ENCODE measurements at regions not wholly inside any gene's neighbourhood (a gene's known extent, or its start where the extent isn't known, plus 50 kb on each side); places are given as distances from the start of the nearest gene placed in this dataset.
A peak's percentile ranks its signal among the peaks of the same experiment; 100 is the strongest.
"Not testable (repeated sequence)": the region's sequence is repeated elsewhere in the genome, so short reads cannot be mapped to it uniquely, and the experiment has no call there.

- Histone ChIP-seq H3K9me3 (ENCODE audit: insufficient read depth, low read depth, low read length) (no peaks in the 10 kb centered on the region), H3K18ac (ENCODE audit: low read length) (no peak overlapping the region), H3K4me3 (ENCODE audit: low read depth, low read length) (no peak overlapping the region), H3K27me3 (ENCODE audit: insufficient read depth, low read length) (no peaks in the 10 kb centered on the region), H3K79me2 (ENCODE audit: control insufficient read depth, insufficient read depth, low read length, poor library complexity) (no peaks in the 10 kb centered on the region), H3K4me2 (ENCODE audit: low read length) (no peak overlapping the region), H4K8ac (ENCODE audit: low read depth, low read length) (no peak overlapping the region), H3K14ac (ENCODE audit: low read length) (no peak overlapping the region), H2BK12ac (ENCODE audit: low read length) (no peak overlapping the region), H3K27ac (ENCODE audit: low read depth, low read length) (no peak overlapping the region), H3K4me1 (ENCODE audit: control insufficient read depth in 1 of 2, insufficient read depth in 2 of 2, low read length in 2 of 2) (no peaks in the 10 kb centered on the region), H4K91ac (ENCODE audit: low read depth, low read length) (no peak overlapping the region), H3K23ac (ENCODE audit: low read length) (no peak overlapping the region), H2AFZ (ENCODE audit: insufficient read depth, low read length, poor library complexity) (no peak overlapping the region), H2AK5ac (ENCODE audit: low read length) (no peak overlapping the region), H3K36me3 (ENCODE audit: control insufficient read depth in 1 of 2, insufficient read depth in 2 of 2, low read length in 2 of 2) (no peaks in the 10 kb centered on the region), H4K12ac (ENCODE audit: low read depth, low read length) (no peak overlapping the region), H3K9ac (ENCODE audit: low read length) (no peak overlapping the region), H3K79me1 (ENCODE audit: low read length) (no peaks in the 10 kb centered on the region), H2BK5ac (ENCODE audit: low read depth, low read length, poor library complexity) (no peak overlapping the region), H2BK120ac (ENCODE audit: insufficient read depth, low read length, poor library complexity) (no peak overlapping the region), H3K4ac (ENCODE audit: low read depth, low read length) (no peak overlapping the region)
- WGBS (ENCODE audit: extremely low coverage, insufficient coverage, insufficient read length), result no CpG with 5 or more reads among the region's 2 CpGs
- DNase-seq, result peak; percentile 12 to 69
Measured at GRCh38 chrX:7996414-7996813, 69.2 kb upstream of the PNPLA4 start.

GRCh38 chrX:7993873-7994272 lies 66.7 kb upstream of the PNPLA4 start:
- Histone ChIP-seq H3K4ac (ENCODE audit: low read depth, low read length) (no peak overlapping the region), H3K14ac (ENCODE audit: low read length) (no peak overlapping the region), H3K79me2 (ENCODE audit: control insufficient read depth, insufficient read depth, low read length, poor library complexity) (no peaks in the 10 kb centered on the region), H4K12ac (ENCODE audit: low read depth, low read length) (no peak overlapping the region), H3K4me2 (ENCODE audit: low read length) (no peak overlapping the region), H3K9ac (ENCODE audit: low read length) (no peak overlapping the region), H2BK5ac (ENCODE audit: low read depth, low read length, poor library complexity) (no peak overlapping the region), H2AFZ (ENCODE audit: insufficient read depth, low read length, poor library complexity) (no peak overlapping the region), H3K27me3 (ENCODE audit: insufficient read depth, low read length) (no peaks in the 10 kb centered on the region), H3K36me3 (ENCODE audit: control insufficient read depth in 1 of 2, insufficient read depth in 2 of 2, low read length in 2 of 2) (no peaks in the 10 kb centered on the region), H4K8ac (ENCODE audit: low read depth, low read length) (no peak overlapping the region), H2AK5ac (ENCODE audit: low read length) (no peak overlapping the region), H3K79me1 (ENCODE audit: low read length) (no peaks in the 10 kb centered on the region), H3K27ac (ENCODE audit: low read depth, low read length) (no peak overlapping the region), H3K4me3 (ENCODE audit: low read depth, low read length) (no peak overlapping the region), H4K91ac (ENCODE audit: low read depth, low read length) (no peak overlapping the region), H2BK12ac (ENCODE audit: low read length) (no peak overlapping the region), H3K9me3 (ENCODE audit: insufficient read depth, low read depth, low read length) (no peaks in the 10 kb centered on the region), H3K23ac (ENCODE audit: low read length) (no peak overlapping the region), H2BK120ac (ENCODE audit: insufficient read depth, low read length, poor library complexity) (no peak overlapping the region), H3K18ac (ENCODE audit: low read length) (no peak overlapping the region), H3K4me1 (ENCODE audit: control insufficient read depth in 1 of 2, insufficient read depth in 2 of 2, low read length in 2 of 2) (no peaks in the 10 kb centered on the region)
- WGBS (ENCODE audit: extremely low coverage, insufficient coverage, insufficient read length), result no CpG with 5 or more reads among the region's 4 CpGs
- no peak for DNase-seq

- not testable (repeated sequence) for H2BK12ac ChIP-seq (ENCODE audit: low read length); H3K79me2 ChIP-seq (ENCODE audit: control insufficient read depth, insufficient read depth, low read length, poor library complexity); H3K9ac ChIP-seq (ENCODE audit: low read length); H3K36me3 ChIP-seq (ENCODE audit: control insufficient read depth in 1 of 2, insufficient read depth in 2 of 2, low read length in 2 of 2); H4K91ac ChIP-seq (ENCODE audit: low read depth, low read length); H3K18ac ChIP-seq (ENCODE audit: low read length); DNase-seq; H3K27ac ChIP-seq (ENCODE audit: low read depth, low read length); H2AFZ ChIP-seq (ENCODE audit: insufficient read depth, low read length, poor library complexity); H3K27me3 ChIP-seq (ENCODE audit: insufficient read depth, low read length); H3K14ac ChIP-seq (ENCODE audit: low read length); H3K4me1 ChIP-seq (ENCODE audit: control insufficient read depth in 1 of 2, insufficient read depth in 2 of 2, low read length in 2 of 2); H3K79me1 ChIP-seq (ENCODE audit: low read length); H4K8ac ChIP-seq (ENCODE audit: low read depth, low read length); H3K9me3 ChIP-seq (ENCODE audit: insufficient read depth, low read depth, low read length); H2AK5ac ChIP-seq (ENCODE audit: low read length); H2BK120ac ChIP-seq (ENCODE audit: insufficient read depth, low read length, poor library complexity); H3K23ac ChIP-seq (ENCODE audit: low read length); H4K12ac ChIP-seq (ENCODE audit: low read depth, low read length); H3K4me2 ChIP-seq (ENCODE audit: low read length); H3K4me3 ChIP-seq (ENCODE audit: low read depth, low read length); H3K4ac ChIP-seq (ENCODE audit: low read depth, low read length); H2BK5ac ChIP-seq (ENCODE audit: low read depth, low read length, poor library complexity)
- WGBS (ENCODE audit: extremely low coverage, insufficient coverage, insufficient read length), result no CpG with 5 or more reads among the region's 6 CpGs
Measured at GRCh38 chrX:7988013-7988759, 61.0 kb upstream of the PNPLA4 start.

GRCh38 chrX:7987160-7988012 lies 60.2 kb upstream of the PNPLA4 start:
- DNase-seq, result no peak
- H2BK5ac ChIP-seq (ENCODE audit: low read depth, low read length, poor library complexity), result no peak overlapping the region
- no peak overlapping the region for H4K8ac ChIP-seq (ENCODE audit: low read depth, low read length)
- H3K36me3 ChIP-seq (ENCODE audit: control insufficient read depth in 1 of 2, insufficient read depth in 2 of 2, low read length in 2 of 2), result no peaks in the 10 kb centered on the region
- no peak overlapping the region for H3K9ac ChIP-seq (ENCODE audit: low read length)
- no peak overlapping the region for H4K91ac ChIP-seq (ENCODE audit: low read depth, low read length)
- H3K27me3 ChIP-seq (ENCODE audit: insufficient read depth, low read length), result no peaks in the 10 kb centered on the region
- no peaks in the 10 kb centered on the region for H3K79me1 ChIP-seq (ENCODE audit: low read length)
- H3K27ac ChIP-seq (ENCODE audit: low read depth, low read length), result no peak overlapping the region
- no peak overlapping the region for H3K4me2 ChIP-seq (ENCODE audit: low read length)
- H2AFZ ChIP-seq (ENCODE audit: insufficient read depth, low read length, poor library complexity), result no peak overlapping the region
- H3K18ac ChIP-seq (ENCODE audit: low read length), result no peak overlapping the region
- no peaks in the 10 kb centered on the region for H3K9me3 ChIP-seq (ENCODE audit: insufficient read depth, low read depth, low read length)
- no peak overlapping the region for H3K4ac ChIP-seq (ENCODE audit: low read depth, low read length)
- no peak overlapping the region for H2BK12ac ChIP-seq (ENCODE audit: low read length)
- H4K12ac ChIP-seq (ENCODE audit: low read depth, low read length), result no peak overlapping the region
- WGBS (ENCODE audit: extremely low coverage, insufficient coverage, insufficient read length), result no CpG with 5 or more reads among the region's 6 CpGs
- no peak overlapping the region for H2AK5ac ChIP-seq (ENCODE audit: low read length)
- H3K79me2 ChIP-seq (ENCODE audit: control insufficient read depth, insufficient read depth, low read length, poor library complexity), result no peaks in the 10 kb centered on the region
- H3K14ac ChIP-seq (ENCODE audit: low read length), result no peak overlapping the region
- no peak overlapping the region for H2BK120ac ChIP-seq (ENCODE audit: insufficient read depth, low read length, poor library complexity)
- H3K4me1 ChIP-seq (ENCODE audit: control insufficient read depth in 1 of 2, insufficient read depth in 2 of 2, low read length in 2 of 2), result no peaks in the 10 kb centered on the region
- no peak overlapping the region for H3K4me3 ChIP-seq (ENCODE audit: low read depth, low read length)
- no peak overlapping the region for H3K23ac ChIP-seq (ENCODE audit: low read length)

All from trophoblast cell (in vitro differentiated cells and primary cell).